Brain pericyte (primary cell): ENCODE measurements at regions not wholly inside any gene's neighbourhood (a gene's known extent, or its start where the extent isn't known, plus 50 kb on each side); places are given as distances from the start of the nearest gene placed in this dataset.

Experiments used
- DNase-seq: peaks from one replicate; pipeline ENCODE4 v3.0.0-alpha.2; 2012; ENCODE audit warnings: low read depth, low spot score

DNA sequence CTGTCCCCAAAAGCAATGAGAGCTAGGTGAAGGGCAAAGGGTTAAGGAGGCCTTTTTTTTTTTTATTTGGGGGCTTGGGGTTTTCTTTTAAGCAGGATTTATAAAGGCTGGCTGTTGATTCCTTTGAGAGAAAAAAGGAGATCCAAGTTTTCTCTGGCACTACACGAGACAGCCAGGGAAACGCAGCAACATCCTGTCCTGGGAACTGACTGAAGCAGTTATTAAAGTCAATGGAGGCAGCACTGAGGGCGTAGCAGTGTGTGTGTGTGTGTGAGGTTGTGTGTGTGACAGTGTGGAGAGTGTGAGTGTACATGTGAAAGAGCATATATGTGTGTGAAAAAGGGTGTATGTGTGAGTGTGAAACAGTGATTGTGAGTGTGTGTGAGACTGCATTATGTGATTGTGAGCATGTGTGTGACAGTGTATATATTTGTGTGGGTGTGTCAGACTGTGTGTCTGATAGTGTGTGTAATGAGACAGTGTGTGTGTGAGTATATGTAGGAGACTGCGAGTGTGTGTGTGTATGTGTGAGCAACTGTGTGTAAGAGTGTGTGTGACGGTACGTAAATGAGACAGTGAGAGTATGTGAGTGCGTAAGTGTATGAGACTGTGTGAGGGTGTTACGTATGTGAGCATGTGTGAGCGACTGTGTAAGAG, 65.9 kb upstream of the TIAM1 start:
- DNase-seq, result no peak

DNA sequence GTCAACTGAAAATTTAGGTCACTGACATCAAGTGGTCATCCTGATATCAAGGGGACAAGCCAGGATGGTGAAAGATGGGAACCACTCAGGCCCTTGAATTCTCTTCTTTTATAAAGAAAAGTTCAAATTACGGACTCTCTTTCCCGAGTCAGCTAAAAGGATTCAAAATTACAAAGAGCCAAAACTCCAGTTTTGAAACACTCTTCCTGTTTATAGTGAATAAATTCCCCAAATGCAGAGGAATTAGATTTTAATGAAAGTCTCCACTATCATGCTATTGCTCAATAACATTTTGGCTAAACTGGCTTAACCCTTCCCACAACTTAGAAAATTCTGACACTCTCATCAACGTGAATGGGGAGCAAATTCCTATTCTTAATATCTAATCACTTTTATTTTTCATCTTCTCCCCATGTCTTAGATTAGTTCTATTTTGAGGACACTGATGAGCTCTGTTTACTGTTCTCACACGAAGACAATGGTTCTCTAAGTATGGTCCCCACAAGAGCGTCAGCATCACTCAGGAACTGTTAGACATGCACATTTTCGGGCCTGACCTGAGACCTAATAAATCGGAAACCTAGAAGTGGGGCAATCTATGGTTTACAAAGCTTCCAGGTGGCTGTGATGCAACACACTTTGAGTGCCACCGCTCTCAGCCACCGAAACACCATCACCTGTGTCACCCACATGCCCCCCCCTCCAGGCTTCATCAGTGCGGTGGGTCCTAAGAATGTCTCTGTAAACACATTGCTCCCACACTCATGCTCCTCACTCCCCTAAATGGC, 64.4 kb upstream of the TIAM1 start:
- DNase-seq, result no peak

DNA sequence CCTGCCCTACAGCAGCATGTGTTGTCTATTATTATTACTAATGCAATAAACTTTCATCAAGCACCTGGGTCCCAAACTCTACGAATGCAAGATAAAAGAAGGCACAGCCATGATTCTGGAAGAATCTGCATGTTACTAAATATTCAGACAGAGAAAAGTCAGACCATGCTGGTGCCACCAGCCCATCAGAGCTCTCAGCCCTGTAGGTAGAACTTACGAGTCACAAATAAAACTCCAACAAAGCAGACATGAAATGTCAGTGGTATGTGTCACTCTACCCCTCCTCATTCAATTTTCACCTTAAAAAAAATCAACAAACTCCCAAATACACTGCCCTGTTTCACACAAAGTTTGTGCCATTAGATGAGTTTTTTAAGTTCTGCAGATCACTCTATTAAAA, 62.4 kb upstream of the TIAM1 start:
- DNase-seq, result no peak

GRCh38 chr21:31405604-31406003, 61.5 kb upstream of the TIAM1 start:
- no peak for DNase-seq

DNA sequence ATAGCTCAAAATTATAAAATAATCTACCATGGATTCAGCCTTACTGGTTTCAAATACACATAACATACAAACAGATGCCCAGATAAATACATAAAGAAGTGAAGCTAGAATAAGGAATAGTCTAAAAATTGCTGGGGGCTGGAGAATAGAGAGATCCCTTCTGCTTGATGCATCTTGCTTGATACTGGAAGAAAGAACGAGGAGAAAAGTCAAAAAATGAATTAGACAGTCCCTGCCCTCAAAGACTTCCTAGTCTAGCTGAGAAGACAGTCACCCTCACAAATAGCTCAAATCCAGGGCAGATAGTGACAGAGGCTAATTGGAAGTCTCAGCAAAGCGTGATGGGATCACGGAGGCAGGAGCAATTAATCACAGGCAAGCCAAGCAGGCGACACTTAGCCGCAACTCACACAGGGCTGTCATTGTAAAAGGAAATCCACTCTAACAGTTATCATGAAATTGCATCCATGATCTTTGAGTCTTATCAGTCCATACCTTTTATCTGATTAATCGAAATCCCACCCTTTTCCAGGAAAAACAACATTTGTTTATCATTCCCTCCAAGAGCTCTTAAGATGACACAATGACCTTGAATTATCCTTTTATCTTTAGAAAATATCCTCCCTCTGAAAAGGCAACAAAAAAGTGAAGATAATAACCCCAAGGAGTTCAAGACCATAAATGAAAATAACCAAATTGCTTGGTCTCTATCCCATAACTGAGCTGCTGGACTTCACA, 59.7 kb upstream of the TIAM1 start:
- DNase-seq, result no peak

DNA sequence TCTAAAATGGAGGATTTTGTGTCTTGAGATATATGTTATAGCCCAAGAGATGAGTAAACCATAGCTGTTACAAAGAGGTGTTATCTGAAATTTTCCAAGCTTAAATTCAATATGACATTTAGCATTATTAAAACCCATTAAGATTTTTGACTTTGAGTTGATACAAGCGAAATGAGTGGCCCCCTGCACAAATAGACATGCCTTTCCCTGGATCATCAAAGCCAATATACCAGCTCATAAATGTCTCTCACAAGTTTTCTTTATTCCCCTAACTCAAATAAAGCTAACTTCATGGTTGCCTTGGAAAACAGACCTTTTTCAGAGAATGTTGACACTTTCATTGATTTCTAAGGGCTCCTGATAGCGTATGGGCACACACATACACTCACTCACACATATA, 55.5 kb upstream of the TIAM1 start:
- DNase-seq, result no peak

- no peak for DNase-seq
Observed at GRCh38 chr21:31398574-31398973, 54.5 kb upstream of the TIAM1 start.

DNA sequence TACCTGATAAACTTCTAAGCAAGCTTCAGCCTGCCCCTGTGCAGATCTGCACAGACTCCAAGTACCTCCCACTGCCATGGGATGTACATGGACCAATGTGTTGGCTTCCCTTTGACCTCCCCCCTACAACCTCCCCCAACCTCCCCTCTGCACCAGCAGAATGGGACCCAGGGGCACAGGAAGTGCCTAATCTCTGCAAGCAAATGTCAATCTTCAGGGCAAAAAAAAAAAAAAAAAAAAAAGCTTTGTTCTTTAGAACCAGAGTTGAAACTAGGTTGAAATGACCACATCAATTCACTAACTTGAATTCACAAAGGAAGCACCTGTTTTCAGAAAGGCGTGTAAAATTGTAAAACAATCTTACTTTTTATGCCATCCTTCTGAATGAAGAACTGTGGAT, 53.9 kb upstream of the TIAM1 start:
- no peak for DNase-seq

- no peak for DNase-seq
Observed at GRCh38 chr21:31397515-31397926, 53.5 kb upstream of the TIAM1 start.

- DNase-seq, result no peak
Observed at GRCh38 chr21:31397030-31397429, 53.0 kb upstream of the TIAM1 start.

GRCh38 chr21:31396399-31396798, 52.3 kb upstream of the TIAM1 start:
- DNase-seq, result no peak

DNA sequence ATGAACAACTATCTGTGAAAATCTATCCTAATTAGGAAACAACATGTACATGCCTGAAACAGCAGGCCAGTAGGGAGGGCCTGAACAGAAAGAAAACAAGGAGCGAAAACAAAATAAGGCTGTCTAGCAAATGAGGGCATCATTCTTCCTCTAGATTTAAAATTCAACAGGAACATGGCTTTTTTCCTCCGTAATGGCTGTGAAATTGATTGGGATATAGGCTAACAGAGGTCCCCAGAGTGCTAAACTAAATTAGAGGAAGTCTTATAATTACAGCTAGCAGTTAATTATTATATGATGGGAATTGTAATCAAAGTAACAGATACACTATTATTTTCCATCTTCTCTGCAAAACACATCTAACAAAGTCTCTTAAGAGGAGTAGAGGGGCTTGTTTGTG, 51.7 kb upstream of the TIAM1 start:
- DNase-seq, result no peak

GRCh38 chr21:31395268-31395667, 51.2 kb upstream of the TIAM1 start:
- no peak for DNase-seq

- DNase-seq, result no peak
Observed at GRCh38 chr21:31394309-31394708, 50.2 kb upstream of the TIAM1 start.
